GM12873 (cell line): ENCODE measurements at regions not wholly inside any gene's neighbourhood (a gene's known extent, or its start where the extent isn't known, plus 50 kb on each side); places are given as distances from the start of the nearest gene placed in this dataset.

ENCODE experiments used
- TF ChIP-seq, protein P1 (sequence below): IDR thresholded peaks from 2 replicates; pipeline ENCODE4 v1.5.1; 2012; ENCODE audit warnings: low read depth, mild to moderate bottlenecking, moderate library complexity, low read length, control low read depth; ENCODE audit not compliant: insufficient read depth; ENCODE audit errors: missing control alignments

DNA sequence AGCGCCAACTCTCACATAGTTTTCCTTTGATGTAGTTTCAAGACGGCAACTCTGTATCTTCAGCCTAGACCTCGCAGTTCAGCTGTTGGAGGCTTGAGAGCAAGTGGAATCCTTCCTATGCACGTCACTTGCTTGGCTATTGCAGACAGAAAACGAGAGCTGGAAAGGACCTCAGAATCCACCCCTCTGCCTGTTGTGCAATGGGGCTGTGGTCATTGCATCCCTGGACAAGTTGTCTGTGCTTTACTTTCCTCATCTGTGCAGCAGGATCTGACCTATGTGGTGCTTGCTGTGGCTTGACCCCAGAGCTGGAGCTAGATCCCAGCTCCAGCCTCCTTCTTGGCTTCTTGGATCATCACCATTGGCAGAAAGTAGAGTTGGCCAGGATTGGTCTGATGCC lies 50.0 kb upstream of the IGSF21 start:
- TF ChIP-seq, protein P1, sequence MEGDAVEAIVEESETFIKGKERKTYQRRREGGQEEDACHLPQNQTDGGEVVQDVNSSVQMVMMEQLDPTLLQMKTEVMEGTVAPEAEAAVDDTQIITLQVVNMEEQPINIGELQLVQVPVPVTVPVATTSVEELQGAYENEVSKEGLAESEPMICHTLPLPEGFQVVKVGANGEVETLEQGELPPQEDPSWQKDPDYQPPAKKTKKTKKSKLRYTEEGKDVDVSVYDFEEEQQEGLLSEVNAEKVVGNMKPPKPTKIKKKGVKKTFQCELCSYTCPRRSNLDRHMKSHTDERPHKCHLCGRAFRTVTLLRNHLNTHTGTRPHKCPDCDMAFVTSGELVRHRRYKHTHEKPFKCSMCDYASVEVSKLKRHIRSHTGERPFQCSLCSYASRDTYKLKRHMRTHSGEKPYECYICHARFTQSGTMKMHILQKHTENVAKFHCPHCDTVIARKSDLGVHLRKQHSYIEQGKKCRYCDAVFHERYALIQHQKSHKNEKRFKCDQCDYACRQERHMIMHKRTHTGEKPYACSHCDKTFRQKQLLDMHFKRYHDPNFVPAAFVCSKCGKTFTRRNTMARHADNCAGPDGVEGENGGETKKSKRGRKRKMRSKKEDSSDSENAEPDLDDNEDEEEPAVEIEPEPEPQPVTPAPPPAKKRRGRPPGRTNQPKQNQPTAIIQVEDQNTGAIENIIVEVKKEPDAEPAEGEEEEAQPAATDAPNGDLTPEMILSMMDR, result no peak
